Endothelial cell of umbilical vein (primary cell): ENCODE measurements at regions not wholly inside any gene's neighbourhood (a gene's known extent, or its start where the extent isn't known, plus 50 kb on each side); places are given as distances from the start of the nearest gene placed in this dataset.

Experiments
- BruUV-seq: library from RNA; stranded (reverse); fragments of 400-500 nt; replicated peaks from 2 replicates; lab custom pipeline; 2021; lab: Mats Ljungman, UMichigan
- CTCF ChIA-PET: fragments of 300-600, 350-600 bp; sonication (Branson Sonifier 250); formaldehyde crosslinking; loops from one replicate; lab custom pipeline; 2021; ENCODE audit warnings: antibody characterized with exemption, inconsistent platforms; lab: Charles Lee
- POLR2A ChIA-PET: fragments of 300-600, 350-600 bp; sonication (Branson Sonifier 250); formaldehyde crosslinking; loops from one replicate; lab custom pipeline; 2021; ENCODE audit warnings: antibody characterized with exemption, inconsistent platforms; lab: Charles Lee
- DNase-seq: peaks from one replicate; pipeline ENCODE4 v3.0.0-alpha.2; 2011; ENCODE audit warnings: low read depth, low spot score
- FAIRE-seq: peaks from 2 replicates; lab custom pipeline; 2011; peaks lifted over from hg19 to GRCh38; lab: Jason Lieb, UNC
- H2AFZ ChIP-seq: 2 replicates; pipeline ENCODE4 v1.6.0; 2012; ENCODE audit warnings: low read depth, low read length, control low read depth, inconsistent platforms
- H3K27ac ChIP-seq: 2 replicates; pipeline ENCODE4 v1.5.1; 2011; ENCODE audit warnings: low read depth, mild to moderate bottlenecking, control low read depth, low read length, moderate library complexity; ENCODE audit not compliant: insufficient read depth
- H3K27me3 ChIP-seq, 2 experiments: 2 replicates each; pipeline versions ENCODE4 v1.6.0 to v1.6.1; 2011; ENCODE audit warnings: low read length in 2 of 2, mixed read lengths in 1 of 2; ENCODE audit not compliant: control insufficient read depth in 2 of 2, insufficient read depth in 2 of 2
- H3K36me3 ChIP-seq, 2 experiments: 2 replicates in 1 of 2; 3 replicates in 1 of 2; pipeline ENCODE4 v1.5.1; 2011; ENCODE audit warnings: low read length in 2 of 2, mild to moderate bottlenecking in 1 of 2, moderate library complexity in 1 of 2; ENCODE audit not compliant: control insufficient read depth in 2 of 2, insufficient read depth in 2 of 2; ENCODE audit errors: extremely low read depth in 1 of 2
- H3K4me1 ChIP-seq: 3 replicates; pipeline ENCODE4 v1.5.1; 2011; ENCODE audit warnings: mild to moderate bottlenecking, low read length; ENCODE audit not compliant: control insufficient read depth, insufficient read depth; ENCODE audit errors: extremely low read depth
- H3K4me2 ChIP-seq: 2 replicates; pipeline ENCODE4 v1.6.1; 2011; ENCODE audit warnings: low read length, control low read depth, mixed read lengths; ENCODE audit not compliant: insufficient read depth
- H3K4me3 ChIP-seq, 3 experiments: fragments of 200-600 bp in 1 of 3; sonication (generic), shearing (Covaris generic) in 1 of 3; replicated peaks in 1 of 3; 2 replicates each; pipeline ENCODE4 v1.5.1; 2011 to 2016; ENCODE audit warnings: control low read depth in 3 of 3, low read length in 3 of 3, mild to moderate bottlenecking in 2 of 3, inconsistent platforms in 1 of 3, low read depth in 1 of 3, moderate library complexity in 1 of 3; ENCODE audit not compliant: insufficient read depth in 1 of 3
- H3K79me2 ChIP-seq: 2 replicates; pipeline ENCODE4 v1.6.0; 2012; ENCODE audit warnings: low read length, inconsistent platforms; ENCODE audit not compliant: control insufficient read depth, insufficient read depth
- H3K9ac ChIP-seq: replicated peaks from 2 replicates; pipeline ENCODE3; 2011; ENCODE audit warnings: low read length, control low read depth; ENCODE audit not compliant: insufficient read depth; ENCODE audit errors: extremely low read depth
- H3K9me1 ChIP-seq: replicated peaks from 3 replicates; pipeline ENCODE4 v1.6.0; 2011; ENCODE audit warnings: mild to moderate bottlenecking, low read length; ENCODE audit not compliant: control insufficient read depth, insufficient read depth; ENCODE audit errors: extremely low read depth
- H3K9me3 ChIP-seq: replicated peaks from 2 replicates; pipeline ENCODE4 v1.5.1; 2012; ENCODE audit warnings: low read length, inconsistent platforms; ENCODE audit not compliant: control insufficient read depth, insufficient read depth
- H4K20me1 ChIP-seq: replicated peaks from 2 replicates; pipeline ENCODE3; 2011; ENCODE audit warnings: mild to moderate bottlenecking, low read length; ENCODE audit not compliant: control insufficient read depth, insufficient read depth; ENCODE audit errors: extremely low read depth
- CTCF ChIP-seq, 2 donors: IDR thresholded peaks; 1 replicate in 1 of 2; 2 replicates in 1 of 2; pipeline ENCODE4 v1.5.1; 2011; ENCODE audit warnings: low read length in 2 of 2, mild to moderate bottlenecking in 2 of 2, moderate library complexity in 2 of 2, control low read depth in 1 of 2, inconsistent platforms in 1 of 2, low read depth in 1 of 2; ENCODE audit not compliant: insufficient read depth in 1 of 2; ENCODE audit errors: extremely low read depth in 1 of 2
- EZH2 ChIP-seq: IDR thresholded peaks from 2 replicates; pipeline ENCODE4 v1.6.1; 2012; ENCODE audit warnings: borderline replicate concordance, low read depth, mild to moderate bottlenecking, moderate library complexity, low read length, inconsistent platforms; ENCODE audit not compliant: severe bottlenecking
- FOS ChIP-seq: IDR thresholded peaks from 2 replicates; pipeline ENCODE4 v1.6.1; 2011; ENCODE audit warnings: mild to moderate bottlenecking, low read length, moderate library complexity, borderline replicate concordance; ENCODE audit not compliant: insufficient read depth
- GATA2 ChIP-seq: IDR thresholded peaks from 2 replicates; pipeline ENCODE4 v1.7.0; 2011; ENCODE audit warnings: low read depth, mild to moderate bottlenecking, moderate library complexity, mixed read lengths, low read length; ENCODE audit not compliant: insufficient read length, insufficient read depth
- JUN ChIP-seq: IDR thresholded peaks from 2 replicates; pipeline ENCODE4 v1.6.1; 2011; ENCODE audit warnings: borderline replicate concordance, low read depth; ENCODE audit not compliant: insufficient read length, insufficient read depth
- MAX ChIP-seq: IDR thresholded peaks from 2 replicates; pipeline ENCODE4 v1.6.1; 2011; ENCODE audit not compliant: insufficient read depth, insufficient read length
- MYC ChIP-seq: IDR thresholded peaks from one replicate; pipeline ENCODE4 v1.6.1; 2011; ENCODE audit warnings: mild to moderate bottlenecking, low read depth, low read length
- POLR2A ChIP-seq: IDR thresholded peaks from 2 replicates; pipeline ENCODE4 v1.6.1; 2012; ENCODE audit warnings: low read depth, mild to moderate bottlenecking, control low read depth, low read length
- POLR2AphosphoS5 ChIP-seq: IDR thresholded peaks from 2 replicates; pipeline ENCODE4 v1.6.1; 2012; ENCODE audit warnings: low read depth, mild to moderate bottlenecking, control low read depth, low read length, moderate library complexity; ENCODE audit not compliant: insufficient read depth
- dilution Hi-C: fragments of 300-500 bp; cut with MboI; formaldehyde crosslinking; loops from one replicate; pipeline ENCODE4 v1.15.0; 2019; ENCODE audit warnings: low sequenced_read_pairs; ENCODE audit not compliant: extremely low pct_ligation_motif_present
- intact Hi-C: fragments of 100-400 bp; cut with micrococcal nuclease; formaldehyde crosslinking; loops from one replicate; pipeline ENCODE4 v1.10.0; 2022

DNA sequence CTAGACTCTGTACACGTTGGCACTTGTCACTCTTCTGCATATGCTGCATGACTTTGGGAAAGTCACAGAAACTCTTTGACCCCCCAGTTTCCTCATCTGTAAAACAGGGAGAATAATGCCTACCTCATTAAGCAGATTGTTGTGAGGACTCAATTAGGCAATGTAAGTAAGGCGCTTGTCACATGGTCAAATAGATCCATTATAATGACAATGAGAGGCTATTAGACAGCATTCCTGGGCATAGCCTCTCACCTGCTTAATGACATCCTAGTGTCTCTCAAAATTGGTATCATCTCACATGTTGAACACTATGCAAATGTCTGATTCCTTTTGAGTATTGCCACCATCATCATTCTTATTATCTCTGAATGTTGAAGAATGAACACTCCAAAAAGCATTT, 172.6 kb upstream of the JADE1 start:
- Histone ChIP-seq H3K9me3 (no peaks in the 10 kb centered on the region), H3K27ac (no peak overlapping the region), H3K79me2 (no peaks in the 10 kb centered on the region), H2AFZ (no peak overlapping the region), H3K27me3 (no peaks in the 10 kb centered on the region), H3K4me3 (no peak overlapping the region), H3K9ac (no peak overlapping the region), H3K4me2 (no peak overlapping the region), H4K20me1 (no peaks in the 10 kb centered on the region), H3K9me1 (no peaks in the 10 kb centered on the region), H3K4me1 (no peaks in the 10 kb centered on the region), H3K36me3 (no peaks in the 10 kb centered on the region)
- DNase-seq (no peak), FAIRE-seq (no peak)
- ChIA-PET POLR2A (no interaction called here), CTCF (no interaction called here)
- TF ChIP-seq FOS (no peak), POLR2A (no peak), JUN (no peak), POLR2AphosphoS5 (no peak), MAX (no peak), EZH2 (no peak), CTCF (IDR thresholded peaks at IDR 0.05; ENCODE audit: extremely low read depth in 1 of 2, insufficient read depth in 1 of 2, low read depth in 1 of 2, low read length in 2 of 2) (no peak), MYC (no peak), GATA2 (no peak)
- BruUV-seq: no TSS peak
- intact Hi-C loops (no loop called here), dilution Hi-C loops (no loop called here)
